ENCODE measurements at regions not wholly inside any gene's neighbourhood (a gene's known extent, or its start where the extent isn't known, plus 50 kb on each side); places are given as distances from the start of the nearest gene placed in this dataset.

DNA sequence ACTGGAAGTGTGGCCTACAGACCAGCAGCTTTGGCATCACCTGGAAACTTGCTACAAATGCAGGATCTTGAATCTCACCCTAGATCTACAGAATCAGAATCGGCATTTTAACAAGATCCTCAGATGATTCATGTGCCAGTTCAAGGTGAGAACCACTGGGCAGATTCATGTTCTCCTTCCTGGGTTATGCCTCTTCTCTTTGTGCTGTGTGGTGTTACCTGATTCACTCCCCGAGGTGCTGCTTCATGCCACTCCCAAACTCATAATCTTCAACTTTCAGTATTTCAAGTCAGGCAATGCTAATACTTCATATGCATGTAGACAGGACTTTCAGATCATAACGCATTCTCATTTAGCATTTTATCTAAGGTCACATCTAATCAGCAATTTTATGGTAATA, 427.7 kb downstream of the FOXO1 start:
- no peak for DNase-seq (ENCODE audit: extremely low spot score, unreplicated experiment)
- Mint-ChIP-seq H3K4me3 (ENCODE audit: unreplicated experiment) (no peak overlapping the region), H3K27ac (ENCODE audit: unreplicated experiment) (no peak overlapping the region), H3K9me3 (ENCODE audit: unreplicated experiment) (no peaks in the 10 kb centered on the region), H3K27me3 (ENCODE audit: unreplicated experiment) (peaks cover 14% of the 10 kb centered on the region), H3K4me1 (ENCODE audit: unreplicated experiment) (no peaks in the 10 kb centered on the region), H3K36me3 (ENCODE audit: unreplicated experiment) (no peaks in the 10 kb centered on the region)
- TF ChIP-seq, protein P1, sequence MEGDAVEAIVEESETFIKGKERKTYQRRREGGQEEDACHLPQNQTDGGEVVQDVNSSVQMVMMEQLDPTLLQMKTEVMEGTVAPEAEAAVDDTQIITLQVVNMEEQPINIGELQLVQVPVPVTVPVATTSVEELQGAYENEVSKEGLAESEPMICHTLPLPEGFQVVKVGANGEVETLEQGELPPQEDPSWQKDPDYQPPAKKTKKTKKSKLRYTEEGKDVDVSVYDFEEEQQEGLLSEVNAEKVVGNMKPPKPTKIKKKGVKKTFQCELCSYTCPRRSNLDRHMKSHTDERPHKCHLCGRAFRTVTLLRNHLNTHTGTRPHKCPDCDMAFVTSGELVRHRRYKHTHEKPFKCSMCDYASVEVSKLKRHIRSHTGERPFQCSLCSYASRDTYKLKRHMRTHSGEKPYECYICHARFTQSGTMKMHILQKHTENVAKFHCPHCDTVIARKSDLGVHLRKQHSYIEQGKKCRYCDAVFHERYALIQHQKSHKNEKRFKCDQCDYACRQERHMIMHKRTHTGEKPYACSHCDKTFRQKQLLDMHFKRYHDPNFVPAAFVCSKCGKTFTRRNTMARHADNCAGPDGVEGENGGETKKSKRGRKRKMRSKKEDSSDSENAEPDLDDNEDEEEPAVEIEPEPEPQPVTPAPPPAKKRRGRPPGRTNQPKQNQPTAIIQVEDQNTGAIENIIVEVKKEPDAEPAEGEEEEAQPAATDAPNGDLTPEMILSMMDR (IDR thresholded peaks at IDR 0.05): no peak

DNA sequence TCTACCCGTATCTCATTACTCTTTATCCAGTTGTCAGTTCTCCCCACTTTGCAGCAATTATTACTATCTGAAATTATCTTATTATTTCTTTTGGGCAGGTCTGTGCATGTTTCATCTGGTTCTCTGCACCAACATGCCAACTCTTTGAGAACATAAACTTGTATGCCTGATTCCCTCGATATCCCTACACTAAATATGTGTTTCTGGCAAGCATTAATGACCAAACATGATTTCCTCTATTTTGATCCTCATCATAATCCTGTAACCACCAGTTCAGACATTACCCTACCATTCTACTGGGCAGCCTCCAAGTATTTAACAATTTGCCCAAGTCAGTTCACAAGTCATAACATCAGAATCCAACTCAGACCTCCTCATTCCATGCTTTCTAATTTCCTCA, 426.1 kb downstream of the FOXO1 start:
- no peak overlapping the region for H3K4me3 Mint-ChIP-seq (ENCODE audit: unreplicated experiment)
- no peaks in the 10 kb centered on the region for H3K36me3 Mint-ChIP-seq (ENCODE audit: unreplicated experiment)
- no peaks in the 10 kb centered on the region for H3K9me3 Mint-ChIP-seq (ENCODE audit: unreplicated experiment)
- no peak for DNase-seq (ENCODE audit: extremely low spot score, unreplicated experiment)
- TF ChIP-seq, protein P1 (IDR thresholded peaks at IDR 0.05): no peak
- H3K27me3 Mint-ChIP-seq (ENCODE audit: unreplicated experiment): peaks cover 26% of the 10 kb centered on the region
- H3K4me1 Mint-ChIP-seq (ENCODE audit: unreplicated experiment): no peaks in the 10 kb centered on the region
- H3K27ac Mint-ChIP-seq (ENCODE audit: unreplicated experiment): no peak overlapping the region

DNA sequence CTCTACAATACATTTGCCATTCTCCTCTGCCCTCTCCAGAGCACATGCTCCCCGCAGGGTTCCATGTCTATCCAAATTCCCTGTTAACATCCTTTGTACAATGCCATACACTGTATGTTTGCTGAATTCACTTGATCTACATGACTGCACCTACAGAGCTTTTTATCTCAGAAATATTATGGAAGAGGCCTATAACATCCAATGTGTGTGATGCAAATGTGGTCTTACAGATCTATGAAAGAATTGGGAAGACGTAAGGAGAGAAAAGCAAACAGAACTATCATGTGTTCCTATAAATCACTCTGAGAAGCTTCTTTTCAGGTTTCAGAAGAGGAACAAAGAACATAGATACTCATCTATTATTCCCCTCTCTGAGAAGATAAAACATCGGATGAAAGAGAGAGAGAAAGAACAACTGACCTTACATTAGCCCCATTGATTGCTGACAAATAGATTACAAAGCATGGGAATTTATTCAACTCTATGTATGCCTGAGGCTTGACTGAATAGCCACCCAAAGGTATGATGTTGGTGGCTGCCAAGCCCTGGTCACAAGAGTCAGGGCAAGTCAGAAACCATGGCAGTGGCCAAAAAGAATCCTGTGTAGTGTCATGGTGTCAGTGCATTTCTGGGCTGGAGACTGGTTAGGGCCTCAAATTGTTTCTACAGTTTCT, 425.2 kb downstream of the FOXO1 start:
- H3K9me3 Mint-ChIP-seq (ENCODE audit: unreplicated experiment): no peaks in the 10 kb centered on the region
- H3K27me3 Mint-ChIP-seq (ENCODE audit: unreplicated experiment): peaks cover 35% of the 10 kb centered on the region
- TF ChIP-seq, protein P1 (IDR thresholded peaks at IDR 0.05): no peak
- no peak overlapping the region for H3K4me3 Mint-ChIP-seq (ENCODE audit: unreplicated experiment)
- H3K27ac Mint-ChIP-seq (ENCODE audit: unreplicated experiment): no peak overlapping the region
- no peaks in the 10 kb centered on the region for H3K36me3 Mint-ChIP-seq (ENCODE audit: unreplicated experiment)
- no peak for DNase-seq (ENCODE audit: extremely low spot score, unreplicated experiment)
- no peaks in the 10 kb centered on the region for H3K4me1 Mint-ChIP-seq (ENCODE audit: unreplicated experiment)

DNA sequence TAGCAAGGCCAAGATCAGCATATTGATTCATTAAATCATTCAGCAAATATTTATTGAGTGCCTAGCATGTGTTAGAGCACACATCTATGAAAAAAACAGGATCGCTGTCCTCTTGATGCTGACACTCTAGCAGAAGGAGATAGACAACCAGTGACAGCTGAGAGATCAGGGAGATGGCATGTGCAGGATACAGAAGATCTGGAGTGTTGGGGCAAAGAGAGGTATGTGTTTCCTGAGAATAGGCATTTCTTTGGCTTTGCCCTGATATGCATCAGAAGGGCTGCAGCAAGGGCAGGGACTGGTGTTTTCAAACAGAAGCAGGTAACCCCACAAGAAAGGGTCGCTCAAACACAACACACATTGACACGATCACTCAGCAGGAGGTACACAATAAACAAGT, 423.4 kb downstream of the FOXO1 start:
- no peaks in the 10 kb centered on the region for H3K9me3 Mint-ChIP-seq (ENCODE audit: unreplicated experiment)
- no peaks in the 10 kb centered on the region for H3K4me1 Mint-ChIP-seq (ENCODE audit: unreplicated experiment)
- DNase-seq (ENCODE audit: extremely low spot score, unreplicated experiment): no peak
- TF ChIP-seq, protein P1 (IDR thresholded peaks at IDR 0.05): no peak
- H3K27ac Mint-ChIP-seq (ENCODE audit: unreplicated experiment): no peak overlapping the region
- no peak overlapping the region for H3K4me3 Mint-ChIP-seq (ENCODE audit: unreplicated experiment)
- H3K27me3 Mint-ChIP-seq (ENCODE audit: unreplicated experiment): peaks cover 39% of the 10 kb centered on the region
- H3K36me3 Mint-ChIP-seq (ENCODE audit: unreplicated experiment): no peaks in the 10 kb centered on the region

DNA sequence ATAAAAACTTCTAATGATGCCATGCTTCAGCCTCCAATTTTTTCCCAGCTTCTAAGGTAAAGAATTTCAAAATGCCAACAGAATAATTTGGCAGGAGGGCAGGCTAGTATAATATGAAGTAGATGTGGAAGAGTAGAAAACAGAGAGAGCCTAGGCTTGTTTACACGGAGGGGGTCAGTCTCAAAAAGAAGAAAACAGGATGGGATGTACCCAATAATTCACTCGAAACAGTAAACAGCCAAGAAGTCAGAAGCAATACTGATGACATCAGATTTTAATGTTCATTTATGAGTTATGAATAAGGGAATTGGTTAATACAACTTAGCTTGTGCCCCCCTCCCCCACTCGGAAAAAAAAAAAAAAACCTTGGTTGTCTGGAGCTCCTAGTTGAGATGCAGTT, 422.5 kb downstream of the FOXO1 start:
- H3K4me3 Mint-ChIP-seq (ENCODE audit: unreplicated experiment): no peak overlapping the region
- no peaks in the 10 kb centered on the region for H3K36me3 Mint-ChIP-seq (ENCODE audit: unreplicated experiment)
- H3K4me1 Mint-ChIP-seq (ENCODE audit: unreplicated experiment): no peaks in the 10 kb centered on the region
- DNase-seq (ENCODE audit: extremely low spot score, unreplicated experiment): no peak
- TF ChIP-seq, protein P1 (IDR thresholded peaks at IDR 0.05): no peak
- no peak overlapping the region for H3K27ac Mint-ChIP-seq (ENCODE audit: unreplicated experiment)
- peaks cover 2% of the 10 kb centered on the region for H3K9me3 Mint-ChIP-seq (ENCODE audit: unreplicated experiment)
- peaks cover 44% of the 10 kb centered on the region for H3K27me3 Mint-ChIP-seq (ENCODE audit: unreplicated experiment)
